ENCODE measurements at regions not wholly inside any gene's neighbourhood (a gene's known extent, or its start where the extent isn't known, plus 50 kb on each side); places are given as distances from the start of the nearest gene placed in this dataset.

- POLR2A ChIA-PET (ENCODE audit: low non-redundant PET) = no interaction called here
- no peak for TF ChIP-seq CTCF (conservative IDR thresholded peaks at IDR 0.05; ENCODE audit: low read depth)
- H3K27ac ChIP-seq = no peak overlapping the region
- no peak for DNase-seq (ENCODE audit: low spot score)
- CTCF ChIA-PET = interaction anchor here (0.9 to 1.0 kb wide), 2 partner anchors 8 to 453 kb away, joined by 3 read pairs; no protein-coding TSS in a partner anchor
Measured at GRCh38 chr6:74750826-74751225, 455.0 kb downstream of the COL12A1 start.

GRCh38 chr6:74749211-74750147 is 456.4 kb downstream of the COL12A1 start:
- peak overlapping the region; percentile 90 for H3K27ac ChIP-seq
- POLR2A ChIA-PET (ENCODE audit: low non-redundant PET) = no interaction called here
- DNase-seq (ENCODE audit: low spot score) = peak; percentile 45
- CTCF ChIA-PET = interaction anchor here (0.6 to 1.0 kb wide), 3 partner anchors 336 to 1997 kb away, joined by 3 to 4 read pairs (median 3); no protein-coding TSS in a partner anchor
- TF ChIP-seq CTCF (conservative IDR thresholded peaks at IDR 0.05; ENCODE audit: low read depth) = no peak

GRCh38 chr6:74745670-74746069 is 460.2 kb downstream of the COL12A1 start:
- CTCF ChIA-PET = interaction anchor here (0.6 kb wide), 1 partner anchor 269 kb away, joined by 3 read pairs; no protein-coding TSS in a partner anchor
- no peak for DNase-seq (ENCODE audit: low spot score)
- no peak for TF ChIP-seq CTCF (conservative IDR thresholded peaks at IDR 0.05; ENCODE audit: low read depth)
- POLR2A ChIA-PET (ENCODE audit: low non-redundant PET) = no interaction called here
- H3K27ac ChIP-seq = no peak overlapping the region

GRCh38 chr6:74742793-74743508 is 462.9 kb downstream of the COL12A1 start:
- DNase-seq (ENCODE audit: low spot score) = no peak
- POLR2A ChIA-PET (ENCODE audit: low non-redundant PET) = no interaction called here
- TF ChIP-seq CTCF (conservative IDR thresholded peaks at IDR 0.05; ENCODE audit: low read depth) = no peak
- no peak overlapping the region for H3K27ac ChIP-seq
- CTCF ChIA-PET = interaction anchor here (0.6 kb wide), 1 partner anchor 311 kb away, joined by 3 read pairs; no protein-coding TSS in a partner anchor

- POLR2A ChIA-PET (ENCODE audit: low non-redundant PET) = no interaction called here
- CTCF ChIA-PET = interaction anchor here (0.6 kb wide), 1 partner anchor 1148 kb away, joined by 3 read pairs; no protein-coding TSS in a partner anchor
Measured at GRCh38 chr6:74741646-74742045, 464.2 kb downstream of the COL12A1 start.

More at GRCh38 chr6:74741646-74742045, 464.2 kb downstream of the COL12A1 start:
- TF ChIP-seq CTCF (conservative IDR thresholded peaks at IDR 0.05; ENCODE audit: low read depth) = no peak
- H3K27ac ChIP-seq = no peak overlapping the region
- DNase-seq (ENCODE audit: low spot score) = no peak
